GM21515 (cell line): ENCODE measurements at regions not wholly inside any gene's neighbourhood (a gene's known extent, or its start where the extent isn't known, plus 50 kb on each side); places are given as distances from the start of the nearest gene placed in this dataset.

Experiments used
- ATAC-seq: cut with Tn5 transposase; IDR thresholded peaks from one replicate; pipeline ENCODE4 v1.9.1; 2021; ENCODE audit not compliant: unreplicated experiment

DNA sequence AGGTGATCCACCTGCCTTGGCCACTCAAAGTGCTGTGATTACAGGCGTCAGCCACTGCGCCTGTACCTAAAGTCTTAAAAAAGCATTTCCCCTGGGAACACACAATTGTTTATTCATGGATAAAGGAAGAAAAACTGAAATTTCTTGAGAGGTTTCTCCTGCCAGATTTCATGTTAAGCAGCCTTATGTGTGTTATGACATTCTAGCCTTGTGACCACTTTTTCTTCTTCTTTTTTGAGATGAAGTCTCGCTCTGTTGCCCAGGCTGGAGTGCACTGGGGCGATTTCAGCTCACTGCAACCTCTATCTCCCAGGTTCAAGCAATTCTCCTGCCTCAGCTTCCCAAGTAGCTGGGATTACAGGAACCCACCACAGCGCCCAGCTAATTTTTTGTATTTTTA lies 57.8 kb upstream of the PLAC8 start:
- no peak for ATAC-seq

- ATAC-seq: no peak
Measured at GRCh38 chr4:83171436-83172039, 57.0 kb upstream of the PLAC8 start.

GRCh38 chr4:83170952-83171399 lies 56.4 kb upstream of the PLAC8 start:
- no peak for ATAC-seq
